Adrenal gland (tissue), 5 donors: ENCODE measurements at regions not wholly inside any gene's neighbourhood (a gene's known extent, or its start where the extent isn't known, plus 50 kb on each side); places are given as distances from the start of the nearest gene placed in this dataset.

Experiments
- CTCF ChIP-seq, 6 experiments: fragments of 450-650 bp in 4 of 6; fragments of 200-600 bp in 2 of 6; sonication (generic) in 1 of 6; IDR thresholded peaks; 1 replicate in 5 of 6; 2 replicates in 1 of 6; pipeline versions ENCODE4 v1.5.1 to v1.8.0; 2016 to 2021; ENCODE audit warnings: antibody characterized with exemption in 6 of 6, mild to moderate bottlenecking in 2 of 6, moderate library complexity in 1 of 6
- POLR2A ChIP-seq, 2 donors: fragments of 450-650 bp; IDR thresholded peaks; one replicate each; pipeline ENCODE4 v1.6.1; 2017; ENCODE audit warnings: antibody characterized with exemption in 2 of 2, mild to moderate bottlenecking in 2 of 2, moderate library complexity in 1 of 2
- donor health status: DM: no; HTN: no; CAD: no.

- TF ChIP-seq CTCF (IDR thresholded peaks at IDR 0.05), result no peak
- no peak for TF ChIP-seq POLR2A (IDR thresholded peaks at IDR 0.05)
Measured at GRCh38 chr2:239621611-239622010, 220.8 kb upstream of the HDAC4 start.
